Transverse colon (tissue), 4 donors: ENCODE measurements at regions not wholly inside any gene's neighbourhood (a gene's known extent, or its start where the extent isn't known, plus 50 kb on each side); places are given as distances from the start of the nearest gene placed in this dataset.

ENCODE experiments used
- POLR2A ChIP-seq: fragments of 450-650 bp; IDR thresholded peaks from one replicate; pipeline ENCODE4 v1.6.1; 2016; ENCODE audit warnings: antibody characterized with exemption, mild to moderate bottlenecking, moderate library complexity
- POLR2AphosphoS5 ChIP-seq, 3 donors: sonication (generic); formaldehyde crosslinking; IDR thresholded peaks; one replicate each; pipeline ENCODE4 v1.6.1; 2016; ENCODE audit warnings: antibody characterized with exemption in 3 of 3
- TF ChIP-seq, protein P1 (sequence below), 5 experiments: fragments of 200-600 bp in 3 of 5; fragments of 450-650 bp in 2 of 5; sonication (generic) in 3 of 5; IDR thresholded peaks; 1 replicate in 2 of 5; 2 replicates in 3 of 5; pipeline ENCODE4 v1.5.1; 2016 to 2017; ENCODE audit warnings: antibody characterized with exemption in 5 of 5, inconsistent platforms in 3 of 5, mild to moderate bottlenecking in 2 of 5, moderate library complexity in 1 of 5

DNA sequence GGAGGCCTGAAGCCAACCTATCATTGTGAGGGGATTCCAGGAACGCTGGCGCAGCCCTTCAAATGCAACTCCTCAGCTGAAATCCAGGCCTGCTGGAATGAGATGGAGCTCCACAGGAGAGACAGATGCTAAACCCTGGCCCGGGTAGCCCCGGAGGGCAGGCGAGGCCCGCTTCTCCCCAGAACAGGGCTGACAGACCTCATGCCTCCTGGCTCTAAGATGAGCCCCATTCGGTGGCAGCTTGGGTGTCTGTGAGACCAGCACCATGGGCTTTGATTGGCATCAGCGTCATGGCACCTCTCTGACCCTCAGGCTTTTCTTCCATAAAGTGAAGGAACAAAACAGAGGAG lies 382.2 kb downstream of the BCL11B start:
- TF ChIP-seq, protein P1, sequence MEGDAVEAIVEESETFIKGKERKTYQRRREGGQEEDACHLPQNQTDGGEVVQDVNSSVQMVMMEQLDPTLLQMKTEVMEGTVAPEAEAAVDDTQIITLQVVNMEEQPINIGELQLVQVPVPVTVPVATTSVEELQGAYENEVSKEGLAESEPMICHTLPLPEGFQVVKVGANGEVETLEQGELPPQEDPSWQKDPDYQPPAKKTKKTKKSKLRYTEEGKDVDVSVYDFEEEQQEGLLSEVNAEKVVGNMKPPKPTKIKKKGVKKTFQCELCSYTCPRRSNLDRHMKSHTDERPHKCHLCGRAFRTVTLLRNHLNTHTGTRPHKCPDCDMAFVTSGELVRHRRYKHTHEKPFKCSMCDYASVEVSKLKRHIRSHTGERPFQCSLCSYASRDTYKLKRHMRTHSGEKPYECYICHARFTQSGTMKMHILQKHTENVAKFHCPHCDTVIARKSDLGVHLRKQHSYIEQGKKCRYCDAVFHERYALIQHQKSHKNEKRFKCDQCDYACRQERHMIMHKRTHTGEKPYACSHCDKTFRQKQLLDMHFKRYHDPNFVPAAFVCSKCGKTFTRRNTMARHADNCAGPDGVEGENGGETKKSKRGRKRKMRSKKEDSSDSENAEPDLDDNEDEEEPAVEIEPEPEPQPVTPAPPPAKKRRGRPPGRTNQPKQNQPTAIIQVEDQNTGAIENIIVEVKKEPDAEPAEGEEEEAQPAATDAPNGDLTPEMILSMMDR (IDR thresholded peaks at IDR 0.05): no peak
- no peak for TF ChIP-seq POLR2A
- TF ChIP-seq POLR2AphosphoS5 (IDR thresholded peaks at IDR 0.05): no peak
